ENCODE measurements at regions not wholly inside any gene's neighbourhood (a gene's known extent, or its start where the extent isn't known, plus 50 kb on each side); places are given as distances from the start of the nearest gene placed in this dataset.
"Not testable (repeated sequence)": the region's sequence is repeated elsewhere in the genome, so short reads cannot be mapped to it uniquely, and the experiment has no call there.

- peak in 25 of 56 donors; percentile 3 to 64 (median 34) for DNase-seq
These were observed 132.2 kb upstream of the MPHOSPH6 start for GRCh38 chr16:82302042-82302727.

DNA sequence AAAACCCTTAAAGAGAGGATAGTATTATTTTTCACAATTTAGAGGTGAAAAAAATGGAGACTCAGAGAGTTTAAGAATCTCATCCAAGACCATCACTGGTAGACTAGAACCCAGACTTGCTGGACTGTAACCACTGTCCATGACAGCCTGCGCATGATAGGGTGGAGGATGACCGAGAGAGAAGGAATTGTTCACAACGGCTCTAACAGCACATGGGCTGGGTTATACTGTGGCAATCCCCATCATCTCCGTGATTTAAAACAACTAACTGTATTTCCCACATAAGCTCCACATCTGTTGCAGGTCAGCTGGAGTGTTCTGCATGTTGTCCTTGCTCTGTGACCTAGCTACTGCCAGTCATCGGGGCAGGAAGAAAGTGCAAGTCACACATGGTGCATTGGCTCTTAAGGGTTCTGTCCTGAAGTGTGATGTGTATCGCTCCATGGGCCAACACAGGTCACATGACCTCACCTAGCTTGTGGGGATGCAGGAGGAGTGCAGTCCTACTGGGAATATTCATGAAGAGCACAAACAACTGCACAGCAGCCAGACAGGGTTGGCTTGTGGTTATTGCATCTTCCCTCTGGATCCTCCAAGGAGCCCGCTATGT lies 131.2 kb upstream of the MPHOSPH6 start:
- no peak for DNase-seq

- DNase-seq = no peak
These were observed 130.4 kb upstream of the MPHOSPH6 start for GRCh38 chr16:82300374-82300951.

- DNase-seq = no peak
These were observed 128.4 kb upstream of the MPHOSPH6 start for GRCh38 chr16:82298472-82298871.

DNA sequence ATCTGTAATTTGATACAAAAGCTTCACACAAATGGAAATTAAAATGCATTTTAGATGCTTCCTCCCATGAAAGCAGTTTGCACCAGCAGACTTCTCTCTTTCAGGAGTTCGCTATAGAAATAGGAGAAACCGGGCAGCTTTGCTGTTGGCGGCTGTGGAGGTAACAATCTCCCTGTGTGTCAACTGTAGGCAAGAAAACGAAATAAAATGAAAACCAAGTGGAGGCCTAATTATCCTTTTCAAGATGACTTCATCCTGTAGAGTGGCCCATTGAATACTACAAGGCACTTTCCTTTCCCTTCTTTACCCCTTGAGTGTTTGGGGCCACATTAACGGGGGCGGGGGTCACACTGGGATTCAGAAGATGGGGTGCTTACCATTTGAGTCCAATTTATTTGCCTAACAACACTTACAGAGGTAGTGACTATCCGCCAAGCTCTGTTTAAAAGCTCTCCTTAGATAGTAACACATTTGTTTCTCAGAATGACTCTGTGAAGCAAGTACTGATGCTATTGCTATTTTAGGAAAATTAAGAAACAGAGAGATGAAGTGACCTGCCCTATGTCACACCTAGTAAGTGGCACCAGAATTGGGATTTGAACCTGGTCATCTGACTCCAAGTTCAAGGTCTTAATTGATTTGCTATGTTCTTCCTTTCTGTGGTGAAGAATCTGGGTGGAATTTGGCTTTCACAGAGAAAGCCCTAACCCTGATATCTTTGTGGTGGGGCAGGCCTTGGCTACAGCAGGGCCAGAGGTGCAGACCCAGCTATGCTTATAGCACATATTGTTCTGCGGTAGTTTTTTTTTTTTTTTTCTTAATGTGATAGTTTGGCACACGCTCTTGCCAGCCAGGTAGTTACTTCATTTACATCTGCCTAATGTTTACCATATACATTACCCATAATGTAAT lies 125.5 kb upstream of the MPHOSPH6 start:
- DNase-seq = no peak

DNA sequence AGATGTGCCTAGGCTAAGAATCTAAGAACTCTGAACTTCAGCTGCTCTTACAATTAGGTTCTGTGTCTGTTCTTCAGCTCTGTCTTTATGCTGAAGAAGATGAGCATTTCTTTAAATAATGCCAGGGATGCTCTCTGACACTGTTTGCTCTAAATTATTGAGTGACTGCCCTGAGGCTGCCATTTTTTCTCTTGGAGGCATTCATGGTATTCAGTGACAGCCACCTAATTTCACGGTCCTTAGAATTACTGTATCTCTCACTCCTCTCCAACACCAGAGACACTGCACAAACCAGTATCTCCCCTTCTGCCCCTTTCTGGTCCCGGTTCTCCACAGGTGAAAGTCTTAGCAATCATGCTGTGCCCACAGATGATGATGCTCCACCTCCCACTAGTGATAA lies 123.6 kb upstream of the MPHOSPH6 start:
- no peak for DNase-seq

- DNase-seq = no peak
These were observed 117.9 kb upstream of the MPHOSPH6 start for GRCh38 chr16:82287937-82288336.

DNA sequence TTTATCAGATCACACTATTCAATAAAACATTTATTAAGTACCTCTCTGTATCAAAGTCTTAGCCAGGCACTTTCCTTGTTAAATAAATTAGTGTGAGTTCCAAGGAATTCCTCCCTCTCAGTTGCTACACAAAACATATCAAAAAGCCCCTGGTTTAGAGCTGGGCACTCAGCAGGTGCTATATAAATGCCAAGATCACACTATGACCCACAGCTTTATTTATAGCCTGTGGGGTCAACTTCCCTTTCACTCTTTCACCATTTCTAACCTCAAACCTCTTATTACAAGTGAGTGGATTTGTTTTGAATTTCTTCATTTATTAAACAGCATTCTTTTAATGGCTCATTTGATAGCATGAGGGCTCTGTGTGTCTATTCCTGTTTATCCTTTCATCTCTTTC lies 112.6 kb upstream of the MPHOSPH6 start:
- no peak for DNase-seq

DNA sequence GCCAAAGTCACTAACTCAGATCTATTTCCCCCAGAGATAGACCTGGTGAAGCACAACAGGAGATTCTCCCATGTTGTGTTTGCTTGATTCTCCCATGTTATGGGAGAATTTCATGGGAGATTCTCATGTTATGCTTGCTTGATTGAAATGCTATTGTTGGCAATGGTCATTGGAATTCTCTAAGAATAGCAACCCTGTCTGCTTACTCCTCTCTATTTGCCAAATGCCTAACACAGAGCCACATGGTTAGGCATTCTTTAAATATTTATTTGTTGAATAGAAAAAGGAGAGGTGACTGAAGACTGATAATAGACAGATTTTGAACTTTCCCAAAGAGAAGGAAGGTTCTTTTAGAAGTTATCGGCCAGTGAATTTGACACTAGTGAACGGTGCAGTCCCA lies 111.5 kb upstream of the MPHOSPH6 start:
- DNase-seq = no peak

- no peak for DNase-seq
These were observed 110.8 kb upstream of the MPHOSPH6 start for GRCh38 chr16:82280867-82281266.

DNA sequence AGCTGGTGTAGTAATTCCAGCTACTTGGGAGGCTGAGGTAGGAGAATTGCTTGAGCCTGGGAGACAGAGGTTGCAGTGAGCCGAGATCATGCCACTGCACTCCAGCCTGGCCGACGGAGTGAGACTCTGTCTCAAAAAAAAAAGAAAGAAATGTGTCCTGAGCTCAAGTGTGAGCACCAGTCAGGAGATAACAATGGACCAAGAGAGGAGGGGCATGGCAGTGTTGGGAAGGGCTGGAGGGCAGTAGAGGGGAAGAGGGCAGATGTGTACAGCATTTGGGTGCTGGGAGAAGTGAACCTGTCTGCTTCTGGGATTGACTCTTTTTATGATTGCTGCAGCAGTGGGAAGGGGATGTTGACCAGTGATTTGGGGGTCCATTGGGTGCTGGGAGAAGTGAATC lies 105.3 kb upstream of the MPHOSPH6 start:
- not testable (repeated sequence) for DNase-seq

DNA sequence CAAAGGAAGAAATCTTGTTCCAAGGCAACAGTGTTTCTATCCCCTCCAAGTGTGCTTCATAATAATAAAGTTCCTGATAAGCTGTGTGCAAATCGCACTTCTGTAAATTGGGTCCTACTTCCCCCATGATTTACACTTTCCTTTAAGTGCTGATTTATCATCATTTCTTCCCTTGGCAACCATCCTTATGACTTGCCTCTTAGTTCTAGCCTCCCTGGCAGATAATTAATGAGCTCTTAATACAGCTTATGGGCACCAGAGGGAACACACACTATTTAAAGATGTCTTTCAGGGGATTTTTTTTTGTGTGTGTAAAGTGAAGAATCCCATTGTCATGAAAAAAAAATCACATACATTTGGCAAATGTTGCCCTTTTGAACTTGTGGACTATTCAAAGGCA lies 101.6 kb upstream of the MPHOSPH6 start:
- no peak for DNase-seq

- not testable (repeated sequence) for DNase-seq
These were observed 97.7 kb upstream of the MPHOSPH6 start for GRCh38 chr16:82267675-82268074.

GRCh38 chr16:82265809-82266208 lies 95.8 kb upstream of the MPHOSPH6 start:
- DNase-seq = no peak

- peak in 2 of 56 donors; percentile 3 to 5 for DNase-seq
These were observed 94.7 kb upstream of the MPHOSPH6 start for GRCh38 chr16:82264756-82265155.

DNA sequence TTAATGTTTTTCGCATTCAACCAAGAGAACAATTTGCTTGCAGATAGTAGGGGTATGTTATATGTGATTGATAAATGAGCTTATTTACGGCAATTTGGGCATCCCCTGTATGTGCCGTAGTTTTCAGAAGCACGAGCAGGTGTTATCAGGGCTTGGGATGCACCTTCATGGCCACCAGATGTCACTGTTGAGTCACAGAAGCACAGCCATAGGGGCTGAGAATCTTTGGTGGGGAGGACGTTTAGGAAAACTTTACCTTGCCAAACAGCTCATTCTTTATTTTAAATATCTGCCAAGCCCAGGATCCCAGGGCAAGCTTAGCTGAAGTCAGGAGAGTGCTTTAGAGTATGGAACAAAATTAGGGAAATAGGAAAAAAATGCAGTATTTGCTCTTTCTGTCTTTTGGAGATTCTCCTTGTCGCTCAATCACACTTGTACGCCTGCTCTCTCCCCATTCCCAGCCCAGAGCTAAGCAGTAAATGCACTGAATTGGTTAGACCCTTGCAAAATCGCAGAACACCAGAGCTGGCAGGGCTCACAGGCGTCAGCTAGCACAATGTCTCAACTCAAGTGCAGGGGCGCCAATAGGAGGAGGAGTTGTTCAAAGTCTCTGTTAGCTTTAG lies 93.6 kb upstream of the MPHOSPH6 start:
- DNase-seq = peak in 42 of 56 donors; percentile 5 to 79 (median 37)

DNA sequence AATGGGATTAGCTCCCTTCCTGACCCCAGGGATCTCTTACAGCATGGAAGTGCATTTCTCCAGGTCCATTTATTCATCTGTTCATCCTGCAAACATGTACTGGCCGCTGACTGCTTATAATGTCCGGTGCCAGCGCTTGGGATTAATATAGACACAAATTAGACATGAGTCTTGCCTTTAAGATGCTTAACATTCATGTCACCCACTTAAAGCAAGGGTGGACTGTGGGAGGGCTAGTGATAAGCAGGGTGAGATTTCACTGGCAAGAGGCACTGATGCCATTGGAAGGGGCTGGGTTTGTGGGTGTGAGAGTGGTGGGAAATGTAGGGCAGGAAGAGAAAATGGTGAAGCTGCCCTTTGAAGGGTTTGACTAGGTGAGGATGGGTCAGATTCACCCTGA lies 92.2 kb upstream of the MPHOSPH6 start:
- DNase-seq = no peak

DNA sequence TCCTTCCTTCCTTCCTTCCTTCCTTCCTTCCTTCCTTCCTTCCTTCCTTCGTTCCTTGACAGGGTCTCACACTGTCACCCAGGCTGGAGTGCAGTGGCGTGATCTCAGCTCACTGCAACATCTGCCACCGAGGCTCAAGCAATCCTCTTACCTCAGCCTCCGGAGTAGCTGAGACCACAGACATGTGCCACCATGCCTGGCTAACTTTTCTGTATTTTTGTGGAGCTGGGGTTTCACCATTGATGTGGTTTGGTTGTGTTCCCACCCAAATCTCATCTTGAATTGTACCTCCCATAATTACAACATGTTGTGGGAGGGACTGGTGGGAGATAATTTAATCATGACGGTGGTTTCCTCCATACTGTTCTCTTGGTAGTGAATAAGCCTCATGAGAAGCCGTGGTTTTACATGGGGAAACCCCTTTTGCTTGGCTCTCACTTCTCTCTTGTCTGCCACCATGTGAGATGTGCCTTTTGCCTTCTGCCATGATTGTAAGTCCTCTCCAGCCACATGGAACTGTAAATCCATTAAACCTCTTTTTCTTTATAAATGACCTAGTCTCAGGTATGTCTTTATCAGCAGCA lies 90.3 kb upstream of the MPHOSPH6 start:
- no peak for DNase-seq

- DNase-seq = no peak
These were observed 89.7 kb upstream of the MPHOSPH6 start for GRCh38 chr16:82259731-82260130.

- no peak for DNase-seq
These were observed 88.0 kb upstream of the MPHOSPH6 start for GRCh38 chr16:82257990-82258389.

DNA sequence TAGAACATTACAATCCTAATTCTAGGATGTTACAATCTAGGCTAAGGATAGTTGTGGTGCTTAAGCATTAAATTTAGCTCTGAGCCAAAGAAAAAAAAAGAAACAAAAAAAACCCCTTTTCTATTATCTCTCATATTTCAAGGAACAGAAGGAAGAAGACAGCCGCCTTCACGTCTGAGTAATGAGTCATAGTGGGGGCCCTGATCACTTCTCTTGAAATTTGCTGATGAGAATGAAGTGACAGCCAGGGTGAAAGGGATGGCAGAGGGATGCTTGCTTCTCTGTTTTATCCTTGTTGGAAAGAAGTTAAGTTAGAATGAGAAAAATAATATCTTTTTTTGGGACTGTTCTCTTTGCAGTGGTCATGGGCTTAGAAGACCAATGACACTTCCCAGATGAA lies 82.6 kb upstream of the MPHOSPH6 start:
- no peak for DNase-seq

Measured in amygdala (tissue), 56 donors.